OCI-LY1 (cell line): ENCODE measurements at regions not wholly inside any gene's neighbourhood (a gene's known extent, or its start where the extent isn't known, plus 50 kb on each side); places are given as distances from the start of the nearest gene placed in this dataset.

Experiments used
- H2AFZ ChIP-seq: fragments of 200-600 bp; sonication (generic), shearing (Covaris generic); 2 replicates; pipeline ENCODE4 v1.6.0; 2014; ENCODE audit warnings: antibody characterized with exemption, mild to moderate bottlenecking, low read length
- H3F3A ChIP-seq: fragments of 200-600 bp; sonication (generic), shearing (Covaris generic); 2 replicates; pipeline ENCODE4 v1.6.0; 2014; ENCODE audit warnings: mild to moderate bottlenecking, antibody characterized with exemption, low read length, moderate library complexity; ENCODE audit not compliant: insufficient read depth
- H3K27ac ChIP-seq: fragments of 200-600 bp; sonication (generic); 2 replicates; pipeline ENCODE4 v1.5.1; 2014; ENCODE audit warnings: low read length, mixed run types, mild to moderate bottlenecking, low read depth; ENCODE audit not compliant: poor library complexity, severe bottlenecking
- H3K27me3 ChIP-seq: fragments of 200-600 bp; sonication (generic); 2 replicates; pipeline ENCODE4 v1.6.0; 2014; ENCODE audit warnings: antibody characterized with exemption, mild to moderate bottlenecking, low read length, moderate library complexity; ENCODE audit not compliant: insufficient read depth
- H3K36me3 ChIP-seq: fragments of 200-600 bp; sonication (generic); 2 replicates; pipeline ENCODE4 v1.6.1; 2014; ENCODE audit warnings: mild to moderate bottlenecking, antibody characterized with exemption, low read length, moderate library complexity, mixed read lengths; ENCODE audit not compliant: insufficient read depth
- H3K4me1 ChIP-seq: fragments of 200-600 bp; sonication (generic); 2 replicates; pipeline ENCODE4 v1.5.1; 2014; ENCODE audit warnings: mild to moderate bottlenecking, low read length, moderate library complexity; ENCODE audit not compliant: insufficient read depth, severe bottlenecking
- H3K4me2 ChIP-seq: fragments of 200-600 bp; sonication (generic), shearing (Covaris generic); 2 replicates; pipeline ENCODE4 v1.6.1; 2014; ENCODE audit warnings: low read length
- H3K4me3 ChIP-seq: fragments of 200-600 bp; sonication (generic); 2 replicates; pipeline ENCODE4 v1.5.1; 2014; ENCODE audit warnings: low read length, low read depth, mild to moderate bottlenecking, mixed read lengths; ENCODE audit not compliant: poor library complexity, severe bottlenecking
- H3K79me2 ChIP-seq: fragments of 200-600 bp; shearing (Covaris generic); 2 replicates; pipeline ENCODE4 v1.6.1; 2016; ENCODE audit warnings: mixed run types, low read length, mixed read lengths; ENCODE audit not compliant: insufficient read depth
- H3K9ac ChIP-seq: fragments of 200-600 bp; sonication (generic), shearing (Covaris generic); 2 replicates; pipeline ENCODE4 v1.6.1; 2014; ENCODE audit warnings: mild to moderate bottlenecking, low read length, mixed read lengths
- H3K9me2 ChIP-seq: fragments of 200-600 bp; sonication (generic), shearing (Covaris generic); 2 replicates; pipeline ENCODE4 v1.6.1; 2014; ENCODE audit warnings: low read depth, mild to moderate bottlenecking, low read length, mixed read lengths
- H3K9me3 ChIP-seq: fragments of 200-600 bp; shearing (Covaris generic); 2 replicates; pipeline ENCODE4 v1.6.1; 2014; ENCODE audit warnings: low read length, mixed read lengths
- H4K20me1 ChIP-seq: fragments of 200-600 bp; sonication (generic), shearing (Covaris generic); 2 replicates; pipeline ENCODE4 v1.6.0; 2016; ENCODE audit warnings: mild to moderate bottlenecking, low read length; ENCODE audit not compliant: insufficient read depth
- EZH2 ChIP-seq: fragments of 200-600 bp; sonication (generic), shearing (Covaris generic); IDR thresholded peaks from 2 replicates; pipeline ENCODE4 v1.8.0; 2017; ENCODE audit warnings: borderline replicate concordance, mixed run types, mild to moderate bottlenecking, antibody characterized with exemption, low read length, moderate library complexity, mixed read lengths
- TF ChIP-seq, protein P1 (sequence below): fragments of 200-600 bp; sonication (generic), shearing (Covaris generic); IDR thresholded peaks from 2 replicates; pipeline ENCODE4 v1.5.1; 2017; ENCODE audit warnings: mild to moderate bottlenecking, antibody characterized with exemption, low read length, moderate library complexity, mixed read lengths

DNA sequence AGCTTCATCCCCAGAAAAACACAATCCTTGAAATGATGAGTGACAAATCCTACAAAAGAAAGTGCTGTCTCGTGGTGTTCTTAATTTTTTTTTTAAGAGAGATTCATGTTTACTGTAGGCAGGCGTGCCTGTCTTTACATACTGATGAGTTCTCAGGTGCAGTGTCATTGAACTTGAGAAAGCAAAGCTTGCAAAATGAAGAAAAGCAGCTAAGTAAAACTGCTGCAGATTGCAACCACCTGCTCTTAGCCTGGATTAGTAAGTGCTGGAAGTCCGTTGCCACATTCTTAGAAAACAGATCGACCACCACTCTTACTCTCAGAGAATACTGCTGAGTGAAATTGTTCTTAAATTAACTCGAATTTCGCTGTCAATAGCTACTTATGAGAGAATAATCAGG is 854.6 kb downstream of the TRIML1 start:
- H3K27ac ChIP-seq: no peak overlapping the region
- H2AFZ ChIP-seq: no peak overlapping the region
- no peak overlapping the region for H3K4me3 ChIP-seq
- H3K4me2 ChIP-seq: no peak overlapping the region
- H3K27me3 ChIP-seq: no peaks in the 10 kb centered on the region
- H3K4me1 ChIP-seq: peaks cover 7% of the 10 kb centered on the region
- H3K9ac ChIP-seq: no peak overlapping the region
- H3K36me3 ChIP-seq: no peaks in the 10 kb centered on the region
- no peaks in the 10 kb centered on the region for H3K79me2 ChIP-seq
- no peaks in the 10 kb centered on the region for H3K9me2 ChIP-seq
- H3F3A ChIP-seq: no peaks in the 10 kb centered on the region
- TF ChIP-seq EZH2: no peak
- TF ChIP-seq, protein P1, sequence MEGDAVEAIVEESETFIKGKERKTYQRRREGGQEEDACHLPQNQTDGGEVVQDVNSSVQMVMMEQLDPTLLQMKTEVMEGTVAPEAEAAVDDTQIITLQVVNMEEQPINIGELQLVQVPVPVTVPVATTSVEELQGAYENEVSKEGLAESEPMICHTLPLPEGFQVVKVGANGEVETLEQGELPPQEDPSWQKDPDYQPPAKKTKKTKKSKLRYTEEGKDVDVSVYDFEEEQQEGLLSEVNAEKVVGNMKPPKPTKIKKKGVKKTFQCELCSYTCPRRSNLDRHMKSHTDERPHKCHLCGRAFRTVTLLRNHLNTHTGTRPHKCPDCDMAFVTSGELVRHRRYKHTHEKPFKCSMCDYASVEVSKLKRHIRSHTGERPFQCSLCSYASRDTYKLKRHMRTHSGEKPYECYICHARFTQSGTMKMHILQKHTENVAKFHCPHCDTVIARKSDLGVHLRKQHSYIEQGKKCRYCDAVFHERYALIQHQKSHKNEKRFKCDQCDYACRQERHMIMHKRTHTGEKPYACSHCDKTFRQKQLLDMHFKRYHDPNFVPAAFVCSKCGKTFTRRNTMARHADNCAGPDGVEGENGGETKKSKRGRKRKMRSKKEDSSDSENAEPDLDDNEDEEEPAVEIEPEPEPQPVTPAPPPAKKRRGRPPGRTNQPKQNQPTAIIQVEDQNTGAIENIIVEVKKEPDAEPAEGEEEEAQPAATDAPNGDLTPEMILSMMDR: no peak
- no peaks in the 10 kb centered on the region for H4K20me1 ChIP-seq
- H3K9me3 ChIP-seq: no peaks in the 10 kb centered on the region

DNA sequence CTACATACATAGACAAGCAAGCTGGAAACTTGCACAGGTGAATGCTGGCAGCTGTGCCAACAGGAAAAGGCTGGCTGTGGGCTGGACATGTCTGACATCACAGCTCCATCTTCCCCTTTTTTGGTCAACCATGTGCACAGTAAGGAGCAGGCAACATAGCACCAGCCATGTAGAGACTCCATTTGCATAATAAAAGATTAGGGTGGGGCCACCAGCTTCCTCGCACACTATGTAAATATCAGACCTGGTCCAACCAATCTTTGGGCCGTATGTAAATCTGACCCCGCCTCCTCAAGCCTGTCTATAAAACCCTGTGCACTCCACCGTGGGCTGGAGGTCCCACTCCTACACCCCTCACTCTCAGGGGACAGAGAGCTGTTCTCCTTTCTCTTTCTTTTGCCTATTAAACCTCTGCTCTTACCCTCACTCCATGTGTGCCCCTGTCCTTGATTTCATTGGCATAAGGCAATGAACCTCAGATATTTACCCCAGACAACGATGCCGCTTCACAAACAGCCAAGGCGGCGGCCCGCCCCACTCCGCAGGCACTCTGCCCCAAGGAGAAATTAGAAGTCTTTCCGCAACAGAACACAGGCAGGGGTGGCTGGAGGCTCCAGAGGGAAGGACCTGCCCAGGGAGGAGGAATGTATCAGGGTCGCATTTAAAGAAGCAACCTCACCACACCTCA is 862.2 kb downstream of the TRIML1 start:
- H3K9ac ChIP-seq: no peak overlapping the region
- no peaks in the 10 kb centered on the region for H3K36me3 ChIP-seq
- H3K9me2 ChIP-seq: no peaks in the 10 kb centered on the region
- no peaks in the 10 kb centered on the region for H3K9me3 ChIP-seq
- H3K4me3 ChIP-seq: no peak overlapping the region
- no peak overlapping the region for H3K27ac ChIP-seq
- H3K4me1 ChIP-seq: no peaks in the 10 kb centered on the region
- H3F3A ChIP-seq: no peaks in the 10 kb centered on the region
- no peak for TF ChIP-seq EZH2
- TF ChIP-seq, protein P1: no peak
- no peak overlapping the region for H2AFZ ChIP-seq
- H4K20me1 ChIP-seq: no peaks in the 10 kb centered on the region
- H3K4me2 ChIP-seq: no peak overlapping the region
- H3K79me2 ChIP-seq: no peaks in the 10 kb centered on the region
- no peaks in the 10 kb centered on the region for H3K27me3 ChIP-seq

DNA sequence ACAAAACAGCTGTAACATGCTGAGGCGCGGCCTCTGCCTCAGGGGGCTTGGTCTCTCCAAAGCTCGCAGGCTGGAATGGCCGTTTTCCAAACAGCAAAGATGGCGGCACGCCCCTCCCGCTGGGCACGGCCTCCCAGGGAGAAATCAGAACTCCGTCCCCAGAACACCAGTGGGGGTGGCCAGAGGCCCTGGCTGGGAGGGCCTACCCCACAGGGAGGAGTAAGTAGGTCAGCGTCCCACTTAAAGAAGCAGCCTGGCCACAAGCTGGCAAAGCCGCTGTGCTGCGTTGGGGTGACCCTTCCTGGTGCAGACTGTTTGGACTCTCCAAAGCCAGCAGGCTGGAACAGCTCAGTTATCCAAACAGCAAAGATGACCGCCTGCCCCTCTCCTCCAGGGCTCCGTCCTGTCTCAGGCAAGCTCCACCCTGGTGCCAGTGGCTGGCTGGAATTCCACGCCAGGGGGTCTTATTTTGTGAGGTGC is 862.8 kb downstream of the TRIML1 start:
- Histone ChIP-seq H3K9ac (no peak overlapping the region), H3K9me3 (no peaks in the 10 kb centered on the region), H3K4me3 (no peak overlapping the region), H2AFZ (no peak overlapping the region), H3K79me2 (no peaks in the 10 kb centered on the region), H3K4me2 (no peak overlapping the region), H3K27me3 (no peaks in the 10 kb centered on the region), H3K4me1 (no peaks in the 10 kb centered on the region), H3K9me2 (no peaks in the 10 kb centered on the region), H3K27ac (no peak overlapping the region), H3K36me3 (no peaks in the 10 kb centered on the region), H4K20me1 (no peaks in the 10 kb centered on the region), H3F3A (no peaks in the 10 kb centered on the region)
- TF ChIP-seq, protein P1: no peak
- TF ChIP-seq EZH2: no peak
